Activated CD4-positive, alpha-beta T cell treated with anti-CD3 and anti-CD28 coated beads, Interleukin-2, amount 50 U/mL, for 1 hour (primary cell): ENCODE measurements at regions not wholly inside any gene's neighbourhood (a gene's known extent, or its start where the extent isn't known, plus 50 kb on each side); places are given as distances from the start of the nearest gene placed in this dataset.

Source experiments
- DNase-seq: peaks from one replicate; pipeline ENCODE4 v3.0.0-alpha.2; 2020

- no peak for DNase-seq
Measured at GRCh38 chrX:125006704-125007103, 313.0 kb upstream of the TEX13C start.

GRCh38 chrX:125012585-125012984 is 307.1 kb upstream of the TEX13C start:
- DNase-seq = no peak

GRCh38 chrX:125029131-125029530 is 290.5 kb upstream of the TEX13C start:
- DNase-seq = no peak
